ENCODE measurements at regions not wholly inside any gene's neighbourhood (a gene's known extent, or its start where the extent isn't known, plus 50 kb on each side); places are given as distances from the start of the nearest gene placed in this dataset.

DNA sequence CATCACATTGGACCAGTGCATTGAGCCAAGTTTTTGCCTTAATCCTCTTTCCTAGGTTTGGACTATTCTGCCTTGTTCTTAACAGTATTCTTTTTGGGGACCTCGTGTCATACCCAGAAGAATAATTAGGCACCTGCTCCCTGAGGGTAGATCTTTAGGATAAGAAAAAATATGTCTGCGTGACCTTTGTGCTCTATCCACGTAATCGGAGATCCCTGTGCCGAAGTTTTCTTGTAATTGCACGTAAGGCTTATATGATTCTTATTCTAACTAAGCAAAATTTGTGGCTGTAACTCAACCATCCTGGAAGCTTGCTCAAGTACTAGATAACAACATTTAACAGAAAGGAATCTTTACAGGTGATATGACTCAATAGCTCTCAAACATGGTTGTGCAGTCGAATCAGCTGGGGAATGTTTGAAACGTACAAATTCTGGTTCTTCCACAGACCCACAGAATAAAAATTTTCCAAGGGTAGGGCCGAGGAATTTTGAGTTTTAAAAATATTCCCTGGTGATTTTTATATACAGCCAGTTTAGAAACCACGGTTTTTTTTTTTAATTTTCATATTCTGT, 344.3 kb downstream of the GBA3 start:
- no peaks in the 10 kb centered on the region for H3K4me1 ChIP-seq (ENCODE audit: insufficient read depth, low read length)
- no peak for DNase-seq (ENCODE audit: low spot score)
- CTCF ChIA-PET (ENCODE audit: low intra/inter-chr PET ratio, low total read pairs): no interaction called here
- in situ Hi-C loops (cut with HindIII; ENCODE audit: extremely low pct_ligation_motif_present, low pct_unique_long_range_greater_than_20kb) (no loop called here), intact Hi-C loops (cut with micrococcal nuclease; ENCODE audit: unreplicated experiment) (no loop called here)
- no peaks in the 10 kb centered on the region for H3K27me3 ChIP-seq (ENCODE audit: control insufficient read depth in 1 of 2, insufficient read depth in 2 of 2, low read length in 2 of 2)
- H4K20me1 ChIP-seq (ENCODE audit: insufficient read depth, low read length): no peaks in the 10 kb centered on the region
- POLR2A ChIA-PET: no interaction called here
- no peak overlapping the region for H3K4me3 ChIP-seq (replicated peaks in 1 of 3; ENCODE audit: insufficient read depth in 1 of 3, low read depth in 2 of 3, low read length in 3 of 3)
- TF ChIP-seq CSRNP1 (CRISPR knock-in tag; IDR thresholded peaks at IDR 0.05) (no peak), BORCS8-MEF2B (CRISPR knock-in tag; IDR thresholded peaks at IDR 0.05) (no peak), ZNF101 (CRISPR knock-in tag; IDR thresholded peaks at IDR 0.05; ENCODE audit: borderline replicate concordance, low read depth) (no peak), CEBPG (CRISPR knock-in tag; IDR thresholded peaks at IDR 0.05) (no peak), NONO (IDR thresholded peaks at IDR 0.05) (no peak), NONO (CRISPR knock-in tag; conservative IDR thresholded peaks at IDR 0.05) (no peak), STAG1 (CRISPR knock-in tag; IDR thresholded peaks at IDR 0.05) (no peak), ZNF136 (CRISPR knock-in tag; IDR thresholded peaks at IDR 0.05; ENCODE audit: low read depth) (no peak), ZNF558 (CRISPR knock-in tag; IDR thresholded peaks at IDR 0.05; ENCODE audit: borderline replicate concordance) (no peak), PLRG1 (conservative IDR thresholded peaks at IDR 0.05) (no peak), ZNF281 (CRISPR knock-in tag; IDR thresholded peaks at IDR 0.05; ENCODE audit: borderline replicate concordance) (no peak), ZHX2 (IDR thresholded peaks at IDR 0.05; ENCODE audit: low read depth) (no peak), ZHX2 (CRISPR knock-in tag; IDR thresholded peaks at IDR 0.05; ENCODE audit: borderline replicate concordance) (no peak), ZNF709 (CRISPR knock-in tag; IDR thresholded peaks at IDR 0.05) (no peak), SAP130 (CRISPR knock-in tag; IDR thresholded peaks at IDR 0.05; ENCODE audit: low read depth) (no peak), ZNF567 (CRISPR knock-in tag; IDR thresholded peaks at IDR 0.05; ENCODE audit: borderline replicate concordance) (no peak)
- 44% methylated on average over 10 of the region's 10 CpGs for WGBS (ENCODE audit: low lambda C conversion rate)
- no peak overlapping the region for H3K27ac ChIP-seq (ENCODE audit: extremely low read length, insufficient read depth, low read length)
- no peak overlapping the region for H3K9ac ChIP-seq (ENCODE audit: insufficient read depth, low read depth, low read length)
- H3K79me2 ChIP-seq (ENCODE audit: insufficient read depth, low read length): no peaks in the 10 kb centered on the region
- no peak overlapping the region for H2AFZ ChIP-seq (ENCODE audit: low read length)
- H3K36me3 ChIP-seq (replicated peaks in 1 of 2; ENCODE audit: control insufficient read depth in 1 of 2, insufficient read depth in 2 of 2, low read length in 2 of 2): no peaks in the 10 kb centered on the region
- no TSS peak for BruUV-seq (replicated peaks)
- no peak for ATAC-seq
- no peak overlapping the region for H3K4me2 ChIP-seq (ENCODE audit: low read depth, low read length)
- no peaks in the 10 kb centered on the region for H3K9me3 ChIP-seq (ENCODE audit: low read length)
- no peak for FAIRE-seq

Data from HepG2 (cell line).